T-cell (primary cell): ENCODE measurements at regions not wholly inside any gene's neighbourhood (a gene's known extent, or its start where the extent isn't known, plus 50 kb on each side); places are given as distances from the start of the nearest gene placed in this dataset.

Source experiments
- ATAC-seq, 4 experiments: fragments of 200-7000 bp in 3 of 4; fragments of 150-1000 bp in 1 of 4; cut with Tn5 transposase; replicated peaks in 1 of 4; 1 replicate in 3 of 4; 2 replicates in 1 of 4; pipeline ENCODE4 v1.10.0; 2021; ENCODE audit warnings: moderate library complexity in 3 of 4, mild to moderate bottlenecking in 2 of 4, moderate number of reproducible peaks in 1 of 4
- CTCF ChIA-PET, 2 donors: fragments of 300-600 bp; sonication (Branson Sonifier 250); formaldehyde crosslinking; loops; one replicate each; lab custom pipeline; 2022; ENCODE audit warnings: antibody characterized with exemption in 2 of 2; lab: Charles Lee
- POLR2A ChIA-PET, 2 donors: fragments of 300-600 bp; sonication (Branson Sonifier 250); formaldehyde crosslinking; loops; one replicate each; lab custom pipeline; 2022; ENCODE audit warnings: antibody characterized with exemption in 2 of 2; lab: Charles Lee
- DNase-seq, 35 experiments: peaks; one replicate each; pipeline versions ENCODE4 v3.0.0 to v3.0.0-alpha.2; 2013 to 2023
- H3K27ac ChIP-seq: one replicate; pipeline ENCODE4 v1.5.1; 2013; ENCODE audit warnings: low read length
- H3K27me3 ChIP-seq, 2 experiments: replicated peaks in 1 of 2; 1 replicate in 1 of 2; 2 replicates in 1 of 2; pipeline versions ENCODE4 v1.6.1 to v1.7.0; 2013; ENCODE audit warnings: low read length in 1 of 2, mixed read lengths in 1 of 2; ENCODE audit not compliant: control insufficient read depth in 2 of 2, insufficient read depth in 2 of 2; ENCODE audit errors: extremely low read depth in 1 of 2
- H3K36me3 ChIP-seq, 2 donors: 1 replicate in 1 of 2; 2 replicates in 1 of 2; pipeline versions ENCODE4 v1.6.1 to v1.7.0; 2013; ENCODE audit warnings: low read length in 1 of 2; ENCODE audit not compliant: control insufficient read depth in 2 of 2, insufficient read depth in 1 of 2; ENCODE audit errors: extremely low read depth in 1 of 2
- H3K4me1 ChIP-seq, 2 experiments: 1 replicate in 1 of 2; 2 replicates in 1 of 2; pipeline versions ENCODE4 v1.6.1 to v1.7.0; 2013; ENCODE audit warnings: low read length in 2 of 2, mixed read lengths in 1 of 2; ENCODE audit not compliant: insufficient read depth in 2 of 2, control insufficient read depth in 1 of 2; ENCODE audit errors: extremely low read depth in 1 of 2
- H3K4me3 ChIP-seq, 2 donors: 1 replicate in 1 of 2; 2 replicates in 1 of 2; pipeline versions ENCODE4 v1.5.1 to v1.7.0; 2013; ENCODE audit warnings: mild to moderate bottlenecking in 2 of 2, low read length in 1 of 2, moderate library complexity in 1 of 2; ENCODE audit not compliant: control insufficient read depth in 1 of 2; ENCODE audit errors: extremely low read depth in 1 of 2
- H3K9me3 ChIP-seq: 2 replicates; pipeline ENCODE4 v1.7.0; 2013
- H3K27ac Mint-ChIP-seq, 2 donors: one replicate each; pipeline ENCODE4 v1.8.0; 2020 to 2021; ENCODE audit warnings: mild to moderate bottlenecking in 2 of 2, mixed read lengths in 2 of 2
- H3K27me3 Mint-ChIP-seq, 2 donors: one replicate each; pipeline ENCODE4 v1.8.0; 2021 to 2022; ENCODE audit warnings: mixed read lengths in 2 of 2
- H3K36me3 Mint-ChIP-seq: one replicate; pipeline ENCODE4 v1.8.0; 2021; ENCODE audit warnings: mixed read lengths
- H3K4me1 Mint-ChIP-seq, 3 donors: one replicate each; pipeline ENCODE4 v1.8.0; 2020 to 2022; ENCODE audit warnings: mixed read lengths in 3 of 3, mild to moderate bottlenecking in 1 of 3
- H3K4me3 Mint-ChIP-seq, 3 donors: one replicate each; pipeline ENCODE4 v1.8.0; 2020 to 2022; ENCODE audit warnings: mild to moderate bottlenecking in 3 of 3, mixed read lengths in 3 of 3, moderate library complexity in 3 of 3
- H3K9me3 Mint-ChIP-seq, 3 donors: one replicate each; pipeline ENCODE4 v1.8.0; 2020 to 2022; ENCODE audit warnings: mixed read lengths in 3 of 3
- WGBS: methylation state at CpG from one replicate; pipeline ENCODE4 v1.1.5; 2013; ENCODE audit warnings: missing lambda C conversion rate; ENCODE audit not compliant: insufficient coverage; 5-methylcytosine and 5-hydroxymethylcytosine counted together

GRCh38 chr4:53916431-53916889 lies 147.9 kb downstream of the CHIC2 start:
- POLR2A ChIA-PET, result no interaction called here

DNA sequence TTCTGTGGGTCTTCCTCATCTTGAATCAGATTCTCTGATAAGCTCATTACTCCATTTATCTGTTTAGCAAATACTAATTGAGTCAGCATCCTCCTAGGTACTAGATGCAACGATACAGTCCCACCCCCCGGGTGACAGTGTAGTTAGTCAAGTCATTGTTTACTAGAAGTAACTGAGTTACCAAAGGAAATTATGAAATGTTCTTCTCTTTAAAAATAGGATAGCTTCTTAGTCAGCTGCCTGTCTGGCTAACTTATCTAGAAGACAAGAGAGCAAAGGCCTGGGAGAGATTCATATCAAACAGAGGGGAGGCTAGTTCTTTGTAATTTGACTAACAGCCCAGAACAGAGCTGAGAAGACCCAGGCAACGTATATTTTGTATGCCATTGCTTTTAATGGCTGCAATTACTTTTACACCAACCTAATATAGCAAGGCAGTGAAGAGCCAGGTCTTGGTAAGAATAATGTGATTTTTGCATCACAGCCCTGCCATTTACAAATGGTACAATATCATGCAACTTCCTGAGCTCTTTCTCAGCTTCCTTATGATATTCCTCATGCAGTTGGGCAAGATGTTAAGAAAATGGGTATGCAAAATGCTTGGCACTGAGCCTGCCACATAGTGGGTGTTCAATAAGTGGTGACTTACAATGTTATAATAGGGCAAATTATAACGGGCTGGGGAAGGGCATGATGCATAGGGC lies 149.9 kb downstream of the CHIC2 start:
- ChIA-PET CTCF (interaction anchor here (0.5 to 1.2 kb wide), 2 partner anchors 320 to 738 kb away, joined by 3 to 5 read pairs; no protein-coding TSS in a partner anchor), POLR2A (no interaction called here)
- peaks cover 5 to 20% of the 10 kb centered on the region in 2 donors for H3K27me3 Mint-ChIP-seq
- no peak overlapping the region for H3K27ac Mint-ChIP-seq
- H3K4me3 Mint-ChIP-seq, result no peak overlapping the region
- H3K36me3 Mint-ChIP-seq, result no peaks in the 10 kb centered on the region
- Histone ChIP-seq H3K4me1 (no peaks in the 10 kb centered on the region), H3K36me3 (no peaks in the 10 kb centered on the region), H3K27ac (no peak overlapping the region), H3K27me3 (no peaks in the 10 kb centered on the region), H3K9me3 (no peaks in the 10 kb centered on the region), H3K4me3 (no peak overlapping the region)
- ATAC-seq (no peak), DNase-seq (peak in 6 of 35 experiments; percentile 4 to 32 (median 14))
- no peaks in the 10 kb centered on the region for H3K9me3 Mint-ChIP-seq
- 100% methylated on average over 1 of the region's 4 CpGs for WGBS
- no peaks in the 10 kb centered on the region for H3K4me1 Mint-ChIP-seq

More at GRCh38 chr4:53916431-53916889, 147.9 kb downstream of the CHIC2 start:
- Mint-ChIP-seq H3K36me3 (no peaks in the 10 kb centered on the region), H3K27ac (no peak overlapping the region), H3K27me3 (peaks cover 5 to 14% of the 10 kb centered on the region in 2 donors), H3K9me3 (no peaks in the 10 kb centered on the region), H3K4me1 (no peaks in the 10 kb centered on the region), H3K4me3 (no peak overlapping the region)
- no peak overlapping the region for H3K27ac ChIP-seq
- no peak overlapping the region for H3K4me3 ChIP-seq
- no peaks in the 10 kb centered on the region for H3K36me3 ChIP-seq
- H3K27me3 ChIP-seq, result peaks cover 0 to 4% of the 10 kb centered on the region in 2 experiments
- no peak for ATAC-seq
- no peak for DNase-seq
- no peaks in the 10 kb centered on the region for H3K4me1 ChIP-seq
- CTCF ChIA-PET, result interaction anchor here in 1 of 2 donors (0.6 kb wide), 1 partner anchor 1111 kb away, joined by 5 read pairs; no protein-coding TSS in a partner anchor
- no peaks in the 10 kb centered on the region for H3K9me3 ChIP-seq

GRCh38 chr4:53913771-53914170 lies 150.6 kb downstream of the CHIC2 start:
- peaks cover 3 to 22% of the 10 kb centered on the region in 2 donors for H3K27me3 Mint-ChIP-seq
- H3K9me3 ChIP-seq, result no peaks in the 10 kb centered on the region
- no peaks in the 10 kb centered on the region for H3K27me3 ChIP-seq
- no peaks in the 10 kb centered on the region for H3K36me3 Mint-ChIP-seq
- H3K27ac Mint-ChIP-seq, result no peak overlapping the region
- H3K9me3 Mint-ChIP-seq, result no peaks in the 10 kb centered on the region
- no peaks in the 10 kb centered on the region for H3K36me3 ChIP-seq
- H3K4me3 Mint-ChIP-seq, result no peak overlapping the region
- ChIA-PET POLR2A (no interaction called here), CTCF (interaction anchor here (0.5 to 0.6 kb wide), 2 partner anchors 717 to 739 kb away, joined by 3 to 5 read pairs; no protein-coding TSS in a partner anchor)
- WGBS, result no CpG with 5 or more reads among the region's 3 CpGs
- peaks cover 0 to 2% (median 2%) of the 10 kb centered on the region in 3 donors for H3K4me1 Mint-ChIP-seq
- ATAC-seq (no peak), DNase-seq (no peak)
- H3K4me1 ChIP-seq, result no peaks in the 10 kb centered on the region
- H3K27ac ChIP-seq, result no peak overlapping the region
- H3K4me3 ChIP-seq, result no peak overlapping the region

DNA sequence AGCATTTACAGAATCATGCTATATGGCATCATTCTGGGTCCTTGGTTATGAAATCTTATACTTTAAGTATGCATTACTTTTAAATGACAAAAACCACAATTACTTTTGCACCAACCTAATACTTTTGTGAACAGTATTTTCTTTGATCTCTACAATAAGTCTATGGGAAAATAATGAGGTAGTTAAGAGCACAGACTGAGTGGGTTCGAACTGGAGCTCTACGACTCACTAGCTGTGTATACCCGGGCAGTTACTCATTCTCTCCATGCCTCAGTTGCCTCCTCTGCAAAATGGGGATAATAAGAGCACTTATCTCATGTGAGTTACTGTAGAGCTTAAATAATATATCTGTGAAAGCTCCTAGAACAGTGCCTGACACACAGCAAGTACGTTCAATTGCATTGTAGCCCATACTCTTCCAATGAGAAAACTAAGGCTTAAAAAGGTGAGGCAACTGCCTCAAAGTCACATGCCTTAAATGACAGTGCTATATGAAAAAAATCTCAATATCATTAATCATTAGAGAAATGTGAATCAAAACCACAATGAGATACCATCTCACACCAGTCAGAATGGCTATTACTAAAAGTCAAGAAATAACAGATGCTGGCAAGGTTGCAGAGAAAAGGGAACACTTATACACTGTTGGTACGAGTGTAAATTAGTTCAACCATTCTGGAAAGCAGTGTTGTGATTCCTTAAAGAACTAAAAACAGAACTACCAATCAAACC lies 151.5 kb downstream of the CHIC2 start:
- H3K4me3 Mint-ChIP-seq, result no peak overlapping the region

GRCh38 chr4:53908661-53909078 lies 155.7 kb downstream of the CHIC2 start:
- Histone ChIP-seq H3K9me3 (no peaks in the 10 kb centered on the region), H3K36me3 (no peaks in the 10 kb centered on the region), H3K27me3 (peaks cover 3 to 9% of the 10 kb centered on the region in 2 experiments), H3K27ac (no peak overlapping the region), H3K4me3 (no peak overlapping the region), H3K4me1 (peaks cover 0 to 4% of the 10 kb centered on the region in 2 experiments)
- peaks cover 43 to 53% of the 10 kb centered on the region in 2 donors for H3K27me3 Mint-ChIP-seq
- ATAC-seq, result peak in 2 of 4 experiments; percentile 35 to 41
- POLR2A ChIA-PET, result no interaction called here
- CTCF ChIA-PET, result interaction anchor here (0.6 to 2.2 kb wide), 4 partner anchors 79 to 325 kb away, joined by 3 to 15 read pairs (median 6); no protein-coding TSS in a partner anchor
- no peaks in the 10 kb centered on the region for H3K36me3 Mint-ChIP-seq
- H3K27ac Mint-ChIP-seq, result no peak overlapping the region
- H3K4me3 Mint-ChIP-seq, result no peak overlapping the region
- H3K9me3 Mint-ChIP-seq, result no peaks in the 10 kb centered on the region
- DNase-seq, result peak in 4 of 35 experiments; percentile 2 to 47 (median 8)
- 0% methylated on average over 3 of the region's 8 CpGs for WGBS
- peaks cover 13 to 17% (median 16%) of the 10 kb centered on the region in 3 donors for H3K4me1 Mint-ChIP-seq

More for the DNA sequence above, 151.5 kb downstream of the CHIC2 start:
- DNase-seq (no peak), ATAC-seq (no peak)
- Histone ChIP-seq H3K27ac (no peak overlapping the region), H3K4me1 (no peaks in the 10 kb centered on the region), H3K9me3 (no peaks in the 10 kb centered on the region), H3K36me3 (no peaks in the 10 kb centered on the region), H3K4me3 (no peak overlapping the region), H3K27me3 (peaks cover 0 to under 1% of the 10 kb centered on the region in 2 experiments)
- Mint-ChIP-seq H3K36me3 (no peaks in the 10 kb centered on the region), H3K27ac (no peak overlapping the region), H3K27me3 (peaks cover 11 to 31% of the 10 kb centered on the region in 2 donors), H3K9me3 (no peaks in the 10 kb centered on the region), H3K4me1 (peaks cover 5 to 8% (median 7%) of the 10 kb centered on the region in 3 donors)
- ChIA-PET POLR2A (no interaction called here), CTCF (no interaction called here)
- no CpG with 5 or more reads among the region's 5 CpGs for WGBS

GRCh38 chr4:53907772-53908171 lies 156.6 kb downstream of the CHIC2 start:
- no peak overlapping the region for H3K4me3 Mint-ChIP-seq
- H3K9me3 Mint-ChIP-seq, result no peaks in the 10 kb centered on the region
- 88% methylated on average over 3 of the region's 5 CpGs for WGBS
- no peak for DNase-seq
- peaks cover 13 to 17% (median 16%) of the 10 kb centered on the region in 3 donors for H3K4me1 Mint-ChIP-seq
- H3K36me3 ChIP-seq, result no peaks in the 10 kb centered on the region
- no peak overlapping the region for H3K27ac ChIP-seq
- no peaks in the 10 kb centered on the region for H3K36me3 Mint-ChIP-seq
- H3K27ac Mint-ChIP-seq, result no peak overlapping the region
- ChIA-PET POLR2A (no interaction called here), CTCF (interaction anchor here (0.5 to 2.1 kb wide), 3 partner anchors 308 to 326 kb away, joined by 3 to 7 read pairs (median 4); no protein-coding TSS in a partner anchor)
- peaks cover 46 to 57% of the 10 kb centered on the region in 2 donors for H3K27me3 Mint-ChIP-seq
- H3K4me3 ChIP-seq, result no peak overlapping the region
- no peaks in the 10 kb centered on the region for H3K9me3 ChIP-seq
- peaks cover 3 to 9% of the 10 kb centered on the region in 2 experiments for H3K27me3 ChIP-seq
- peaks cover 0 to 4% of the 10 kb centered on the region in 2 experiments for H3K4me1 ChIP-seq
- no peak for ATAC-seq
